Left colon (tissue), 2 donors: ENCODE measurements at regions not wholly inside any gene's neighbourhood (a gene's known extent, or its start where the extent isn't known, plus 50 kb on each side); places are given as distances from the start of the nearest gene placed in this dataset.
"Not testable (repeated sequence)": the region's sequence is repeated elsewhere in the genome, so short reads cannot be mapped to it uniquely, and the experiment has no call there.

Source experiments
- ATAC-seq: fragments of 200-7000 bp; cut with Tn5 transposase; one replicate; pipeline ENCODE4 v1.9.1; 2020; ENCODE audit warnings: mild to moderate bottlenecking, moderate library complexity
- DNase-seq, 2 donors: peaks; one replicate each; pipeline ENCODE4 v3.0.0-alpha.2; 2020
- intact Hi-C, 2 donors: fragments of 100-400 bp; cut with DNase I in 1 of 2; cut with micrococcal nuclease in 1 of 2; formaldehyde crosslinking; loops; one replicate each; pipeline versions ENCODE4 v1.11.2 to v1.14.0; 2022; cut with DNase I, micrococcal nuclease
- donor health status: DM: no; HTN: no; CAD: no.
- donor health status: DM: yes; HTN: yes; CAD: no.

DNA sequence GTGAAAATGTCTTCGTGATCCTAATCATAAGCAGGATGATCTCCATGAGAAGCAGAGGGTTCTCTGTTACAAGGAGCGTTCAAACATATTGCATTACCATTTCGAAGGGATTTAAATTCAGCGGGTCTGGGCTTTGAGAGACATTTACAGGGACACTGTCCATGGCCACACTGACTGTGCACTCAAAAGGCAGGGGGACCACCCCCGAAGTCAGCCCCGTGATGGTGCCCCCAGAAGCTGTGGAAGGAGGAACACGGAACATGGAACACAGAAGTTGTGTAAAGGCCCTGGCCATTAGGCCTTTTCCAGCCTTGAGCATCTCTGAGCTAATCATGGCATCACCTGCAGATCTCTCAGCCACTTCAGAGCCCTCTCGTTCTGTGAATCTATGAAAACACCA, 268.4 kb upstream of the MYT1L start:
- ATAC-seq (no peak), DNase-seq (no peak)
- intact Hi-C loops: no loop called here

DNA sequence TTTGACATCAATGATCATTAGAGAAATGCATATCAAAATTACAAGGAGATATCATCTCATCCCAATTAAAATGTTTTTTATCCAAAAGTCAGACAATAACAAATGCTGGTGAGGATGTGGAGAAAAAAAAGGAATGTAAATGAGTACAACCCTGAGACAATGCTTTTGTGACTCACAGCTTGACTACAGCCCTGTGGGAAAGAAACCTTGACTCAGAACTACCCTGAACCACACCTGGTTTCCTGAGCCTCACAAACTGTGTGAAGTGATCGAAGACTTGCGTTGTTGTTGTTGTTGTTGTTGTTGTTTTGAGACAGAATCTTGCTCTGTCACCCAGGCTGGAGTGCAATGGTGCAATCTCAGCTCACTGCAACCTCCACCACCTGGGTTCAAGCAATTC, 266.6 kb upstream of the MYT1L start:
- ATAC-seq (no peak), DNase-seq (no peak)
- intact Hi-C loops: no loop called here

DNA sequence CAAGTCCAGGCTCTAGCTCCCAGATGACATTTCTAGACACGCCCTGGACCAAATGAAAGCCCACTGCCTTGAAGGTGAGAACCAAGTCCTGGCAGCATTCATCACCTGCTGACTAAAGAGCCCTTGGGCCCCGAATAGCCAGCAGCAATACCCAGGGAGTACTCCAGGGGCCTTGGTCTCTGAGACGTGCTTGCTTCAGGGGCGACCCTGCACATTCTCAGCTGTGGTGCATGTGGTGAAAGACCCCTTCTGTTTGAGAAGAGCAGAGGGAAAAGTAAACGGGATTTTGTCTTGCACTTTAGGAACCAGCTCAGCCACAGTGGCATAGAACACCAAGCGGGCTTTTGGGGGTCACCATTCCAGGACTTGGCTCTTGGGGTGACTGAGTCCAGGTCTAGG, 260.5 kb upstream of the MYT1L start:
- no peak for DNase-seq
- intact Hi-C loops: no loop called here
- ATAC-seq: no peak

DNA sequence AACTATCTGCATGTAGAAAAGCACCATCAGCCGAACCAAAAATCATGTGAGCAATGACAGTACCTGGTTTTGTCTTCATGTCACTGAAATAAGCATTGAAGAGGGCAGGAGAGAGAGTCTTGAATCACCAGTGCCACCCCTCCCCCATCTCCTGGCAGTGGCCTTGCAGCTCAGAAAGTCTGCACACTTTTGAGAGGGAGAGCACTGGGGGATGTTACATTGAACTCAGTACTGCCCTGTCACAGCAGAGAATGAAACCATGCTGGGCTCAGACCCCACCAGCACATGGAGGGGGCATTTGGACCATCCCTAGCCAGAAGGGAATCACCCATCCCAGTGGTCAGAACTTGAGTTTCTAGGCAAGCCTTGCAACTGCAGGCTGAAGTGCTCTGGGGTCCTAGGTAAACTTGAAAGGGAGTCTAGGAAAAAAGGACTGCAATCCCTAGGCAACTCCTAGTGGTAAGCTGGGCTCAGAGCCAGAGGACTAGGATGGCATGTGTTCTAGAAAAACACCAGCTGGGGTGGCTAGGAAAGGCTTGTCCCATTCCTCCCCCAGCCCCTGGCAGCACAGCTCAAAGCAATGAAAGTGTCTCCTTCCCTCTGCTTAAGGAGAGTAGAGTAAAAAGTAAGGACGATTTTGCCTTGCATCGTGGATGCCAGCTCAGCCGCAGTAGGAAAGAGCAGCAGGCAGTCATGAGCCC, 259.9 kb upstream of the MYT1L start:
- no peak for DNase-seq
- intact Hi-C loops: no loop called here
- no peak for ATAC-seq

DNA sequence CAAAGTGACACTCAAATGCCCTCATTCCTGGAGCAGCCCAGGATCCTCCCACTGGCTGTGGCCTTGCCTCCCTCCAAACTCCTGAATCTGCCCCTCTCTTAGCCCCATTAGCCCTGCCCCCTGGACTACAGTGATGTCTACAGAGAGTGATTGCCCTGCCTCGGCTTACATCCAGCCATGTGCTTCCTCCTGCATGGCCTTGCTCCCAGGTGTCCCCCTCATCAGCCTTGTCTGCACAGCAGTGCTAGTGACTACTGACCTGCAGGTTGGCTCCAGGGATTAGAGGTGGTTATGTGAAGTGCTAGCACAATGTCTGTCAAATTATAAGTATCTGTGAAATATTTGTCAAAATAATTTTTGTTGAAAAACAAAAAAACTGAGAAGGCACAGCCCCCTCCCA, 259.1 kb upstream of the MYT1L start:
- DNase-seq (no peak), ATAC-seq (no peak)
- intact Hi-C loops: no loop called here

DNA sequence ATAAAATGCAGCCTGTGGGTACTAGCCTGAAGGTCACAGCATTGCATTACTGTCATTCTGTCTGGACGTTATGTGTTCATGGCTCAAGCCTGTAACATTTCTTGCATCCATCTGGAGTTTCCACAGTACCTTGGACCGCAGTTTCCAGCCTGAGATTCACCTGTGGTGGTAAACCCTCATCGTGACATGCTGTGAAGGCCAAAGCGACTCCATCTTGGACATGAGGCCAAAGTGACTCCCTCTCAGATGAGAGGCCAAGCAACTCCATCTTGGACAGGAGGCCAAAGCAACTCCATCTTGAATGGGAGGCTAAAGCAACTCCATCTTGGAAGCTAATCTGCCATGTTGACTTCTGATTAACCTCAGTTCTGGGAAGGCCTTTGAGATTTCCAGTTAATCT, 257.7 kb upstream of the MYT1L start:
- no peak for ATAC-seq
- no peak for DNase-seq
- intact Hi-C loops: no loop called here

DNA sequence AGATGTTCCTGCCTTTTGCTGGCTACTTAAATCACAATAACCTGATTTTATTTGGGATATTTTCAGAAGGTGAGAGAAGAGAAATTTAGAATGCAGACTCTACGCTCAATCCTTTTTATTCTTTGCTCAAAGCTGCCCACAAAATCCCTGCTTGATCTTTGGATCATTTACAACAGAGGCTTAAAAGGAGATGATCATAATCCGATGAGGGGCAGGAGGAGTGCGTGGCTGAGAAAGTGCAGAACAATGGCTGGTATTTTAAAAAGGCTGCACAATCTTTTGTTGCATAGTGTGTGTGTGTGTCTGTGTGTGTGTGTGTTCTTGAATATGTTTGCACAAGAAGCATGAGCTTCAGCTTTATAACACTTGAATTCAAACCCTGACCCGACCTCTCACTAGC, 256.3 kb upstream of the MYT1L start:
- ATAC-seq (no peak), DNase-seq (no peak)
- intact Hi-C loops: no loop called here

DNA sequence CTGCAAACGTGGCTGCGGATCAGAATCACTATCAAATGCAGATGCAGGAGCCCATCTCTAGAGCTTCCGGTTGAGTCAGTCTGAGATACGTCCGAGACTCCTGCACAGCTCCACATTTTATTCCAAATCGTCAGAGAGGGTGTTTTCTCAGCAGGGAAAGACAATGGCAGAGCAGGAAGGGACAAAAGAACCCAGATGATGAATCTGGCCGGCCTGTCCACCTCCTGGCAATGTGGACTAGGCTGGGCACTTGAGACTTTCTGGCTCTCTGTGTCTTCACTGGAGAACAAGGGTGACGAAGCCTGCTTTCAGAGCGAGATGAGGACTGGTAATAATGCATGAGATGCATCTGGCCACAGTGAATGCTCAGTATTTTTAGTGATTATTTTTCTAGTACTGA, 255.9 kb upstream of the MYT1L start:
- ATAC-seq (no peak), DNase-seq (no peak)
- intact Hi-C loops: no loop called here

DNA sequence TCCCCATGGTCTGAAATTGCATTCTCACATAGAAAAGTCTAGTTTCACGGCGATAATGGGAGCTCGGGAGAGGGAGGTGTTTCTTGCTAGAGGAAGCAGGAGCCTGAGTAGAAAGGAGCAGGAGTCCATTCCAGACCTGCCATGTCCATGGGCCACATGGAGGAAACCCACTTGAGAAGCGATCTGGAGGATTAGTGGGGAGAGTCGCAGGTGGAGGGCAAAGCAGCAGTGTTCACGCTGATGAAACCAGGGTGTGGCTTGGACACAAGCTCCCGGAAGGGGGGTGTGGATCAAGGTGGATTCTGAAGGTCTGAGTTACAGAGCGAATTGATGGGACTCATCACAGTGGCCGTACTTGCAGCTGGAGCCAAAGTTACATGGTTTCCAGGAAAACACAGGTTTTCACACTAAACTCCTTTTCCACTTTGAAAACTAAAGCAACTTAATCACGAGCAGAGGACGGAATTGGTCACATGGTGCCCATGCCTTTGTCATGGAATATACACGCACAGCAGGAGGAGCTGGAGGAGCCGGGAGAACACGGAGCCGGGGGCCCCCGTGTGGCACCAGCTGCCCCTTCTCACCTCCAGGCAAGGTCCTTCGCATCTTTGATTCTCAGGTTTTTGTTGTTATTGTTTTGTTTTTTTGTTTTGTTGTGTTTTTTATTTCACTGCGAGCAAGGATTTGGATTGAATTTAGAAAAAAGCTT, 255.1 kb upstream of the MYT1L start:
- no peak for DNase-seq
- intact Hi-C loops: no loop called here
- ATAC-seq: no peak

DNA sequence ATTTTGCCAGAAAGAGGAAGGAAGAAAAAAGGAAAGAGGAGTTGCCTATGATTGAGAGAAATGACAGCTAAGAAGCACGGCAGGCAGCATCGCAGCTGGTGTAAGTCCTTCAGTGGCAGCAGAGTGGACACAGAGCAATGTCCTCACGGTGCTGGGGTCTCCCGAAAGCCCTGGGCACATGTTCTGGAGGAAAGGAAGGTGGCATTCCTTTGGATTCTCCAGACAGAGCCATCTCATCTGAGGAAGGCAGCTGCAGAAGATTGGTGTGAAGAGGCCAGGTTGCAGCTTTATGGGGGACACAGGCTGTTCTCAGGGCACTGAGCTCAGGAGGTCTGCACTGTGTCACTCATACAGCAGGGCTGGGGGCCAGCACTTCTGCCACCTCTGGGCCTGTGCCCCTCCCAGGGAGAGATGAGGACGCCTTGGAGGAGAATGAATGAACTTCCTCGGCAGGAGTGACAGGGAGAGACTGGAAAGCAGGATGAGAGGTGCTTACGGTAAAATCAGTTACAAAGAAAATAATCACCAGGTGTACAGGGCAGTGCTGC, 252.0 kb upstream of the MYT1L start:
- DNase-seq (no peak), ATAC-seq (no peak)
- intact Hi-C loops: no loop called here

DNA sequence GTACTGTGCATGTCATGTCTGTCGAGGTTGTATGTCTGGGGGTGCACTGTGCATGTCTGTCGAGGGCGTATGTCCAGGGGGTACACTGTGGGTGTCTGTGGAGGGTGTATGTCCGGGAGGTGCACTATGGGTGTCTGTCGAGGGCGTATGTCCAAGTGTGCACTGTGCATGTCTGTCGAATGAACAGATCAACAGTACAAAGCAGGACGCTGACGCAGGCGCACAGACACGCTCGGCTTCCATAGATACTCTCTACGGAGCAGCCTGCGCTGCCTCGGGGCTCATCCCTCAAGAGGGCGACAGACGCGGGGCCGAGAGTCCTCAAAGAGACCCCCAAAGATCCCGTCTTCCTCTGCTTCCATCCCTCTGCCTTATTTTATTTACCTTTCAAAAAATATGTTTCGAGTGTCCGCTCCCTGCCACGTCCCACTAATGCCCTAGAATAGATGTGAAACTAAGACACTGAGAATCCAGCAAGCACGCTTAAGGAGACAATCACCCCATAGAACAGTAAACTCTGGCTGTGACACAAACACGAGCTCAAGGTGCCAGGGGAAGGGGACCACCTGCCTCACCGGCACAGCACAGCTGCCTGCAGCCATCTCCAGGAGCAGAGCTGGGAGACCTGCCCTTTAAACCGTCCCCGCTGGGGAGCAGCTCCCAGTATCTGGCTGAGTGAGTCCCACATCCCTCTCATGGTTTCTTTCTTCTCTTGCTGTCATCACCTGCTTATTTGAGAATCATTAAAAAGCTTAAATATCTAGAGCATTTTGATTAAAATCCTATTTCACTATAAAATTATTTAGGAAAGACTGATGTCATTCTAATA, 250.5 kb upstream of the MYT1L start:
- DNase-seq: no peak
- ATAC-seq: no peak
- intact Hi-C loops: no loop called here

DNA sequence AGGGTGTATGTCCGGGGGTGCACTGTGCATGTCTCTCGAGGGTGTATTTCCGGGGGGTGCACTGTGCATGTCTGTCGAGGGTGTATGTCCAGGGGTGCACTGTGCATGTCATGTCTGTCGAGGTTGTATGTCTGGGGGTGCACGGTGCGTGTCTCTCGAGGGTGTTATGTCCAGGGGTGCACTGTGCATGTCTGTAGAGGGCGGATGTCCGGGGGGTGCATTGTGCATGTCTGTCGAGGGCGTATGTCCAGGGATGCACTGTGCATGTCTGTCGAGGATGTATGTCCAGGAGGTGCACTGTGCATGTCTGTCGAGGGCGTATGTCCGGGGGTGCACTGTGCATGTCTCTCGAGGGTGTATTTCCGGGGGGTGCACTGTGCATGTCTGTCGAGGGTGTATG, 249.8 kb upstream of the MYT1L start:
- DNase-seq, ATAC-seq, intact Hi-C loops: not testable (repeated sequence)

DNA sequence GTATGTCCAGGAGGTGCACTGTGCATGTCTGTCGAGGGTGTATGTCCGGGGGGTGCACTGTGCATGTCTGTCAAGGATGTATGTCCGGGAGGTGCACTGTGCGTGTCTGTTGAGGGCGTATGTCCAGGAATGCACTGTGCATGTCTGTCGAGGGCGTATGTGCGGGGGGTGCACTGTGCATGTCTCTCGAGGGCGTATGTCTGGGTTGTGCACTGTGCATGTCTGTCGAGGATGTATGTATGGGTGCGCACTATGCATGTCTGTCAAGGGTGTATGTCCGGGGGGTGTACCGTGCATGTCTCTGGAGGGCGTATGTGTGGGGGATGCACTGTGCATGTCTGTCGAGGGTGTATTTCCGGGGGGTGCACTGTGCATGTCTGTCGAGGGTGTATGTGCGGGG, 249.3 kb upstream of the MYT1L start:
- ATAC-seq (no peak), DNase-seq (no peak)
- intact Hi-C loops: no loop called here

DNA sequence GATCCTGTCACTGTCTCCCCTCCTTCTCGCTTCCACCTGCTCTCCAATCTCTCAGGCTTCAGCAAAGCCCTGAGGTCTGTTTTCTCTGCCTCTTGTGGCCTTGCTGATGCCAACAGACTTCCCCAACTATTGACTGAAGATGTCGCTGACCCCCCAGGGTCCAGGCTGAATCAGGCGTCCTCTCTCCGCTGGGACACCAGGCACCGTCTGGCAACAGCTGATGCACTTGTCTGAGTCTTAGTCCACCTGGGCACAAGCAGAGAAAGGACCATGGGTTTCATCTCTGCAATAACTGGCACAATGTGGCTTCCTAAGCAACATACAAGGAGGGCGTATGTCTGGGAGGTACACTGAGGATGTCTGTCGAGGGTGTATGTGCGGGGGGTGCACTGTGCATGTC, 248.7 kb upstream of the MYT1L start:
- ATAC-seq (no peak), DNase-seq (no peak)
- intact Hi-C loops: no loop called here

DNA sequence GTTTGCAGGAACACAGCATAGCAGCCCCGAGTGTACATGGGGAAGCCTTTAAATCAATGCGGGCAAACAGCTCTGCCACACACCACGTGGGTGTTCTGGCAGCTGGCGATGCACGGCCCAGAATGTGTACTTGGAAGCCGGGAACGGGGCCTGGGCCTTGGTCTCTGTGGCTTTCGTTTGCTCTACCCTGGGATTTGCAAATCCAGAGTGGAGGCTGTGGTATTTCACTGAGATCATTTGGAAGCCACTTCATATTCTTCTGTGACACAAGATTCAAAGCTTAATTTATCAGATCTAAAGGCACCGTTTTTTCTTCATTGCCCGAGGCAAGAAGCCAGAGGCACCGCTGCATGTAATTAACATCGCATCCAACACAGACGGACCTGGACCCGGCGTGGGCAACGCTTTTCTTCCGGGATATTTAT, 246.3 kb upstream of the MYT1L start:
- DNase-seq (peak in 1 of 2 donors; percentile 35), ATAC-seq (no peak)
- intact Hi-C loops: no loop called here

DNA sequence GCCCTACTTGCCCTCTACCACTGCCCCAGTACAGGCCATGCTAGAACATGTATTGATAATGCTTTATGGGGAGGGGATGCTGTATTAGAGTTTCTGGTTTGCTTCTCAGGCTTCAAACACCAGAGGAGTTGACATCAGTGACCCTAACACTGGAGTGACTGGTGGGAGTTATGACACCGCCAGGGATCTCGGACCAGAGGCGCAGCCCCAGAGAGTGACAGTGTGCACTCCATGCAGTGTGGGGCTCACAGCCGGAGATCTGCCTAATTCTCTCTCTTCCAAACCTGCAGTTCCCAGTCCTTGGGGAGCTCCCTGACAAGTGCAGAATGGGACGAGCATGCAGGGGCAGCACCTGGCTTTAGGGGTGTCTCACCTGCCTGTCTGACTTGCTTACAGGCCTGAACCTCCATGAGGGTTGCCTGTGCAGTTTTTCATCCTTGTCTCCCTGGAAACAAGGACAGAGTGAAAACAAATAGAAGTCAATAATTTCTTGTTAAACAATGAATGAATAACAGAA, 244.9 kb upstream of the MYT1L start:
- intact Hi-C loops: no loop called here
- ATAC-seq (no peak), DNase-seq (no peak)

DNA sequence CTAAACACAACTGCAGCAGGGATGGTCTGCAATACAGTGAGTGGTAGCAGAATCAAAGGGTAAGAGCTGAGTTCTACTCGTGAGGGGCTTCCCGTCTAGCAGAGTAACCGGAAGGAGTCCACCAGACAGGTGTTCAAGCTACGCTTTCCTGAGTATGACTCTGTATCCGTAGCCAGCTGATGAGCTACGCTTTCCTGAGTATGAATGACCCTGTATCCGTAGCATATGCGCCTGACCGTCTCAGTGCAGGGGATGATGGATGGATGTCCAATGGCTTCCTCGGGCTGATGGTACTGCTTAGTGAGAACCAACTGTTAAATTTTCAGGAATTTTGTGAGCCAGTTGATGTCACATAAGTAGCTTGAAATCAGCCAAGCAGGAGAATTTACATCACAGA, 244.1 kb upstream of the MYT1L start:
- DNase-seq (no peak), ATAC-seq (no peak)
- intact Hi-C loops: no loop called here

DNA sequence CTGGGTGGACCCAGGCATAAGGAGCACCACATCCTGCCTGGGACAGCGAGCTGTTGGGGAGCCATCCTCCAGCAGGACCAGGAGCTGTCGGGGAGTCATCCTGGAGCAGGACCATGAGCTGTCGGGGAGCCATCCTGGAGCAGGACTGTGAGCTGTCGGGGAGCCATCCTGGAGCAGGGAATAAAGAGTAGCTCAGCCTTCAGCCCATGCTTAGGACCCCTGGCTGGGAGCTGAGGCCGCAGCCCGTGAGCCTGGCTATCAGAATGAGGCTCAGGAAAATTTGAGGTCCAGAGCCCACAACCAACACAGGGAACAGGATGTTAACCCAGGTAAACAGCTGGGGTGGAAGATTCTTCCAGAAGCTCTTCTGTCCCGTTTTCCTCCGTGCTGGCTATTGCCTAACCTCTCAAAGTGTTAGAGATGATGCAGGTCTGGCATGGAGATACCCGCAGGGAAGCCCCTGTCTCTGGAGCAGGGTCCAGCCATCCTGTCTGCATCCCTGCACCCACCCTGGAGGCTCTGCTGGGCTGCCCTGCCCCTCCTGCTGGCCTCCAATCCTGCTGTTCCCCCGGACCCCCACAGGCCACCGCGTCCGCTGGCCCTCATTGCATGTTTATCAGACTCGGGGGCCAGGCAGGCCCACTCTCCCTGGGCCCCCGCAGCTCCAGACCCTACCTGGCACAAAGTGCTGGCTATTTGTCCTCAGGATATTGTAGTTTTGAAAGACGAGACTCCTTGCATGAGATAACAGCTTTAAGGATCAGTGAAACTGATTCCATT, 243.5 kb upstream of the MYT1L start:
- no peak for DNase-seq
- intact Hi-C loops: no loop called here
- ATAC-seq: no peak
